ENCODE measurements at regions not wholly inside any gene's neighbourhood (a gene's known extent, or its start where the extent isn't known, plus 50 kb on each side); places are given as distances from the start of the nearest gene placed in this dataset.

DNA sequence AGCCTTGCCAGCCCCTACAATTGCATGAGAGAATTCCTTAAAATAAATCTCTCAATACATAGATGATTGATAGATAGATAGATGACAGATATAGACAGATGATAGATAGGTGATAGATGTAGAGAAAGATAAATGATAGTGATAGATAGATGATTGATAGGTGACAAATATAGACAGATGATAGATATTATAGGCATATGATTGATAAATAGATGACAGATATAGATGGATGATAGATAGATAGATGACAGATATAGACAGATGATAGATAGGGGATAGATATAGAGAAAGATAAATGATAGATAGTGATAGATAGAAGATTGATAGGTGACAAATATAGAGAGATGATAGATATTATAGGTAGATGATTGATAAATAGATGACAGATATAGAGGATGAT, 564.6 kb downstream of the ETS1 start:
- DNase-seq = no peak
- Histone ChIP-seq H3K9me3 (peaks cover 2% of the 10 kb centered on the region), H3K36me3 (no peaks in the 10 kb centered on the region), H3K4me3 (no peak overlapping the region), H3K27me3 (no peaks in the 10 kb centered on the region)

DNA sequence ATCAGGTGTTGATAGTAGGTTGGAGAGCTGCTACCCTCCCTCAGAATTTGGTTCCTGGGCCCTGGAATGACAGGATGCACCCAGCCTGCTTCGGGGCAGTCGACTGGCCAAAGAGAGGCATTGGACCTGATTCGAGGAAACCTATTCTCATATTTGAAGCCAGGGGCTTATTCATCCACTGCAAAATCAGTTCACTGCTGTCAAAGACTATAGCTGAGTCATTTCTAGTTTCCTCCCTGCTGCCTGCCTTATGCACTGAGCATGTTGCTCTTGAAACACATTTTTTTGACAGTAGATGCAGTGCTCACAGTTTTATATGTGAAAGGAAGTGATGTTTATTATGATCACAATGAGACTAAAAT, 565.4 kb downstream of the ETS1 start:
- DNase-seq = no peak
- Histone ChIP-seq H3K9me3 (no peaks in the 10 kb centered on the region; the same call in 1 of the 2 replicates), H3K27me3 (no peaks in the 10 kb centered on the region)

DNA sequence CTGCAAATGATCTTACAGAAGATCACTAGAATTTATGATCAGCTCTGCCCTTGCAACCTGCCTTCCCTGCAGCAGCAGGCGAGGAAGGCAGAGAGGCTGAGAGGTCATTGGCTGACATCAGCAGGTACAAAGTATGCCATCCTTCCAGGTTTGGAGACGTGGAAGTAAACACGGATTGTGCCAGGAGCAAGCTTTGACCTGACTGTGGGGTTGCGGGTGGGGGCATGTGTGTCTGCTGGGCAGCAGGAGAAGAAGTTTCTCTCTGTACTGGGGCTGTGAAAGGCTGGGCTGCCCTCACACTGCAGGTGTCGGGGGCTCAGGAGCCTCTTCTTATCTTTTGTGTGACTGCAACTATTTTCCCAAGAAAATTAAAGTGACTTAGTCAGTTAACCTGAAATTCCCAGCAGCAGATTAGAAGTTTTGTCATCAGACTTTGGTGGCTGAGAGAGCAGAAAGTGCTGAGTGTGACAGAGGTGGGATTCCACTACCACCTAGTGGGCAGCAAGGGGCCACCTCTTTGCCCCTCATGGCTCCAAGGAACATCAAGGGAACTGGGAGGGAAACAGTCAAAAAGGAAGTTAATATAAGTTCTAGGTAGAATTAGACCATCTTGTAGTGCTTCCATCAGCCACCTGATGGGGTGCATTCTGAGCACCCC, 565.9 kb downstream of the ETS1 start:
- Histone ChIP-seq H3K36me3 (no peaks in the 10 kb centered on the region), H3K9me3 (no peaks in the 10 kb centered on the region; the same call in 1 of the 2 replicates), H3K4me3 (no peak overlapping the region), H3K27me3 (no peaks in the 10 kb centered on the region)
- no peak for DNase-seq

More for the DNA sequence above, 565.4 kb downstream of the ETS1 start:
- H3K36me3 ChIP-seq = no peaks in the 10 kb centered on the region
- H3K4me3 ChIP-seq = no peak overlapping the region

- no peak for DNase-seq
- Histone ChIP-seq H3K4me3 (no peak overlapping the region), H3K36me3 (no peaks in the 10 kb centered on the region), H3K9me3 (no peaks in the 10 kb centered on the region), H3K27me3 (no peaks in the 10 kb centered on the region)
These were observed 568.7 kb downstream of the ETS1 start for GRCh38 chr11:128018692-128019091.

DNA sequence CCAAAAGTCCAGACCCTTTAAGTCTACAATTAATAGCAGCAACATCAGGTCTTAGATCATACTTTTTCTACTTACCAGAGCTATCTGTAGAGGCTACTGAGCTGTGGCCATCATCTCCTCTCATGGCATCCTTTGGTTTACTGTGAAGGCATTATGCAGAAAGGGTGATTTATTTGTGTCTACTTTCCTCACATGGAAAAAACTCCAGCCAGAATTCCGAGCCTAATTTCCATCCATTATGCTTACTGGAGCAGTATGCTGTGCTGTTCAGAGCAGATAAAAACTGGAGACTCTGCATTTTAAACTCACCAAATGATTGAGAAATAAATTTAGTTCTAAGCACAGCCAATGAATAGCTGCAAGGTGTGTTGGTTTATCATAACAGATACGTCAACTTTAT, 581.8 kb downstream of the ETS1 start:
- DNase-seq = no peak
- Histone ChIP-seq H3K27me3 (no peaks in the 10 kb centered on the region), H3K9me3 (peaks cover 15% of the 10 kb centered on the region), H3K36me3 (no peaks in the 10 kb centered on the region), H3K4me3 (no peak overlapping the region)

DNA sequence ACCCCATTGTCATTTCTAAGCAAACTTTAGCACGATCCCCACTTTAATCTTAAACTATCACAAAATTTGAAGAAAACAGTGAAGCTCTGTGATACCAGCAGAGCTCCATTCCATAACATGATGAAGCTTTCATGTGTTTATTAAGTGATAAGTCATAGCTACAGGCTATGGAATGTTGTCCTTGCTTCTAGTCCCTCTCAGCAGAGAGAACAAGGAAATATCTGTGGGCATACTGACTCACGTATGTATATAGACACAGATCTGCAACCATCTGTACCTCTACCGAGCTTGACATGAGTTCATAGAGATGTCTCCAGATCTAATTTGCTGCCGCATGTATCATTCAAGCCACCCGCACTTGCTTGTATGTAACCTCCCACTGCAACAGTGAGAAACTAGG, 588.9 kb downstream of the ETS1 start:
- Histone ChIP-seq H3K4me3 (no peak overlapping the region), H3K36me3 (no peaks in the 10 kb centered on the region), H3K27me3 (no peaks in the 10 kb centered on the region), H3K9me3 (no peaks in the 10 kb centered on the region)
- no peak for DNase-seq

- no peak overlapping the region for H3K4me3 ChIP-seq
- DNase-seq = no peak
- no peaks in the 10 kb centered on the region for H3K36me3 ChIP-seq
- H3K27me3 ChIP-seq = no peaks in the 10 kb centered on the region
- H3K9me3 ChIP-seq = no peaks in the 10 kb centered on the region
These were observed 589.8 kb downstream of the ETS1 start for GRCh38 chr11:127997594-127997993.

GRCh38 chr11:127996825-127997224, 590.5 kb downstream of the ETS1 start:
- Histone ChIP-seq H3K36me3 (no peaks in the 10 kb centered on the region), H3K4me3 (no peak overlapping the region), H3K9me3 (no peaks in the 10 kb centered on the region), H3K27me3 (no peaks in the 10 kb centered on the region)
- no peak for DNase-seq

GRCh38 chr11:127995921-127996320, 591.4 kb downstream of the ETS1 start:
- DNase-seq = no peak
- H3K4me3 ChIP-seq = no peak overlapping the region
- no peaks in the 10 kb centered on the region for H3K27me3 ChIP-seq
- no peaks in the 10 kb centered on the region for H3K36me3 ChIP-seq
- no peaks in the 10 kb centered on the region for H3K9me3 ChIP-seq

DNA sequence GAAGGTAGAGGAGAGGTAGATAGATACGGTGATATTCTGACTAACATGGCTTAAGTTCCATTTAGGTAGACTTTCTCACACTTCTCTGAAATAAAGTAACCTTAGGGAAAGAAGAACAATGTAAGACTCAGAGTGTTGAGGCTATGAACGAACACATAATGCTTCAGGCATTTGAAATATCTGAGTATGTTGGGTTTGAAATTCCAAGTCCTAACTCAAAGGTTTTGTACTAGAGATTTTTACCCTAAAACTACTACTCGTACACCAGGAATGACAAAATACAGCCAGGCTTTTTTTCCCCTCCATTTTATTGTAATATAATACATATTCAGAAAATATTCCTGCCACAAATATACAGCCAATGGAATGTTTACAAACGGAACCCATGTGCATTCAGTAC, 592.6 kb downstream of the ETS1 start:
- H3K27me3 ChIP-seq = no peaks in the 10 kb centered on the region
- H3K36me3 ChIP-seq = no peaks in the 10 kb centered on the region
- H3K9me3 ChIP-seq = no peaks in the 10 kb centered on the region
- no peak overlapping the region for H3K4me3 ChIP-seq
- DNase-seq = no peak

DNA sequence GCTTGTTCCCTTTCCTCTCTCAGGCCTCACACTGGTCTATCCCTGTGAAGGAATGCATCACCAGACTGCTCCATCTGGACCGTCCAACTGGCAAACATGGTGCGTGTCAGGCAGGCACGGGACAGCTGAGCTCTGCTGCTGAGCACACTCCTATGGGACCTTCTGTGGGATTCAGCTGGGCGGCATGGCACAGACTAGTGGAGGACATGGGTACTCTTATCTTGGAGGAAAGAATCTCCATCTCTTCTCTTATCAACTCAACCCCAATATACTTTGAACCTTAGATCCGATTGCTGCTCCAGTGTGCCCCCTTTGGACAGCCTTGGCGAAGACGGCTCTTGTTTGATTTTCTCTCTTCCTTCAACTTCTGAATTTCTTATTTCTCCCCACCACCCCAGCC, 593.6 kb downstream of the ETS1 start:
- Histone ChIP-seq H3K36me3 (no peaks in the 10 kb centered on the region), H3K4me3 (no peak overlapping the region), H3K9me3 (no peaks in the 10 kb centered on the region), H3K27me3 (no peaks in the 10 kb centered on the region)
- no peak for DNase-seq

DNA sequence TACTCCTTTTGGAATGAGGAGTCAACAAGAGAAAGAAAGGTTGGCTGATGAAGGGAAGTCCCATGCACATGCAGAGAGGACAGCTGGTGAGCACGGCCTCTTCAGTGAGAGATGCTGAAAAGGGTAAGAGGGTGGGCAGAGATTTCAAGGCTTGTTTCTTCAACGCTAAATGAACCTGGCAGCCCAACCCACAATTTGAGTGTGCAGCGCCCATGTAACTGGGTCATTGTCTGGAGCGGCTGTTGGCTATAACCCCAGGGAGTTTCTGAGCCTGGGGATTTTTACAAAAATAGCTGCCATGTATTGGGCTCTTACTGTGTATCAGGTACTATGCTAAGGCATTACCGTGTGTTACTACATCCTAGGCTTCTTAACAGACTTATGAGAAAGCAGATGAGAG, 594.1 kb downstream of the ETS1 start:
- H3K4me3 ChIP-seq = no peak overlapping the region
- H3K27me3 ChIP-seq = no peaks in the 10 kb centered on the region
- H3K9me3 ChIP-seq = no peaks in the 10 kb centered on the region
- no peak for DNase-seq
- H3K36me3 ChIP-seq = no peaks in the 10 kb centered on the region

DNA sequence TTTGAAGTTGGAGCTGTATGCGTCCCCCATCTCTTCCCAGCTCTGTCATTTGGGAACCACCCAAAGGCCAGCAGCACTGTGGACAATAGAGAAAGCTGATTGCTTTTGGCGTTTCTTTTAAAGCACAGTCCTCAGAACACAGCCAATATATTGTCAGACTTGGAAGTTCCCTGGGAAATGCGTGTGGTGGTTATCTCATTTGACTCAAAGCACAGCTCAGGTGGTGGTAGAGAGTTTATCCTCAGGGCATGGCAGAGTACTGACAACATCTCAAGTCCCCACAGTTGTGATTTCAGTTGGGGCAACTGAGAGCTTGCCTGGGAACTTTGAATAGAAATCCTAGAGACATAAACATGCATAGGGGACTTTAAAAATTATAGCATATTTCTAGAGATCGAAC, 601.3 kb downstream of the ETS1 start:
- no peaks in the 10 kb centered on the region for H3K9me3 ChIP-seq

DNA sequence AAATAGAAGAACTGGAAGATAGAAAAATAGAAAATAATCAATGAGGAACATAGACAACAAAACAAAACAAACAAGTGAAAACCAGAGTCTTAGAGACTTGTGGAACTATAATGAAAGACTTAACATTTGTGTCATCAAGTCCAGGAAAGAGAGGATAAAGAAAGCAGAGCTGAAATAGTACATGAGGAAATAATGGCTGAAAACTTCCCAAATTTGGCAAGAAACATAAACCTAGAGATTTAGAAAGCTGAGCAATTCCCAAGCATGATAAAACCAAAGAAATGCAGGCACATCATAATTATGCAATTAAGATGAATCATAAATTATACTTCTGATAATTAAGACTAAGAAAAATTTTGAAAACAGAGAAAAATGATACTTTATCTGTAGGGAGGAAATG, 614.5 kb downstream of the ETS1 start:
- Histone ChIP-seq H3K36me3 (no peaks in the 10 kb centered on the region), H3K27me3 (no peaks in the 10 kb centered on the region), H3K4me3 (no peak overlapping the region), H3K9me3 (peaks cover 5% of the 10 kb centered on the region; the same call in 1 of the 2 replicates)
- DNase-seq = no peak

More for the DNA sequence above, 601.3 kb downstream of the ETS1 start:
- no peak for DNase-seq
- H3K36me3 ChIP-seq = no peaks in the 10 kb centered on the region
- H3K27me3 ChIP-seq = no peaks in the 10 kb centered on the region
- no peak overlapping the region for H3K4me3 ChIP-seq

- H3K4me3 ChIP-seq = no peak overlapping the region
- no peaks in the 10 kb centered on the region for H3K36me3 ChIP-seq
- peaks cover 5% of the 10 kb centered on the region; the same call in 1 of the 2 replicates for H3K9me3 ChIP-seq
- no peak for DNase-seq
- no peaks in the 10 kb centered on the region for H3K27me3 ChIP-seq
These were observed 615.9 kb downstream of the ETS1 start for GRCh38 chr11:127971448-127971847.

DNA sequence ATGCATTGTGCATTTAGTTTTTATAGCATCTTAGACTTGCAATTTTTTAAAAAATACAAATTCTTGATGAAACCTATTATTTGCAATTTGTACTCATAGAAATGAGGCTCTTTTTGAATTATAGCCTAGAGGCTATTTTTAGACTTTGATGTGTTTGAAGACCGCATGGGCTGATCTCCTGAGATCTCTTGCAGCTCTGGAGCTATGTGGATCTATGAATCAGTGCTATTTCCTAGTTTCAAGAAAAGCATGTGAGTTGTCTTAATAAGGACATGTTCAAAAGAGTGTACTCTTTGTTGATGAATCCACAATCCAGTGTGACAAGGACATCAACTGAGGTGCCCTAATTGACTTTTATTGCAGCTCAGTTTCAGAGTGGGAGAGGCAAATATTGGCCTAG, 620.5 kb downstream of the ETS1 start:
- Histone ChIP-seq H3K36me3 (no peaks in the 10 kb centered on the region), H3K4me3 (no peak overlapping the region), H3K9me3 (no peaks in the 10 kb centered on the region), H3K27me3 (no peaks in the 10 kb centered on the region)
- no peak for DNase-seq

DNA sequence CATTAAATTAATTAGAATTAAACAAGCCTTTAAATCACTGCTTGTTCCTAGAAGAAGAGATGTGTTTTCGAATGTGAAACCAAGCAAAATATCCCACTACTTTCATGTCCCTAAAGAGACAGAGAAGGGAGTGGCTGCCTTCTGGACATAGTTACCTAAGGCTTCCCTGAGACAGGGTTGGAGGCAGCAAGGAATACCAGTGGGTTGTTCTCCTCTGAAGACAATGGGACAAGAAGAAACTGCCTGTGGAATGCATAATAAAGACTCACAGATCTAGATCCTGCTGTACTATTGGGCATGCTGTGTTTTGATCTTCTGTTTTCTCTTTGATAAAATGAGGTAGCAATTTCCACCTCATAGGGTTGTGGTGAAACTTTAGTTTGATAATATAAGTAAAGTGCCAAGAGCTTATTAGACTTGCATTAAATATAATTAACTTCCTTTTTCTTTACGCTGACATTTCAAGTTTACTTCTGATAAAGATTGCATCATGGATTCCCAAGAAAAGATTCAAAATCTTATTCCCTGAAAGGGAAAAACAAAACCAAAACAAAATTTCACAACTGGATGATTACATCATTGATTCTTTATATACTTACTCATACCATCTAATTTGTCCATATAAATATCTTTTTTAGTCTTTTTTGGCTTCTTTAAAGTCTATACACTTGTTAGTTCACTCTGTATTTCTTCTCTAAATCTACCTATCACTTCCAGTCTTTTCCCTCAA, 621.3 kb downstream of the ETS1 start:
- Histone ChIP-seq H3K36me3 (no peaks in the 10 kb centered on the region), H3K4me3 (no peak overlapping the region), H3K9me3 (no peaks in the 10 kb centered on the region), H3K27me3 (no peaks in the 10 kb centered on the region)
- no peak for DNase-seq

- DNase-seq = no peak
- no peak overlapping the region for H3K4me3 ChIP-seq
- H3K9me3 ChIP-seq = no peaks in the 10 kb centered on the region
- H3K27me3 ChIP-seq = no peaks in the 10 kb centered on the region
- no peaks in the 10 kb centered on the region for H3K36me3 ChIP-seq
These were observed 624.9 kb downstream of the ETS1 start for GRCh38 chr11:127962416-127962815.

Data from MG63 (cell line).